DOHH2 (cell line): ENCODE measurements at regions not wholly inside any gene's neighbourhood (a gene's known extent, or its start where the extent isn't known, plus 50 kb on each side); places are given as distances from the start of the nearest gene placed in this dataset.

Experiments
- H3F3A ChIP-seq: fragments of 200-600 bp; sonication (generic), shearing (Covaris generic); 2 replicates; pipeline ENCODE4 v1.6.0; 2016; ENCODE audit warnings: antibody characterized with exemption, mild to moderate bottlenecking; ENCODE audit not compliant: control insufficient read depth, insufficient read depth
- H3K27ac ChIP-seq: fragments of 200-600 bp; sonication (generic); 2 replicates; pipeline ENCODE4 v1.5.1; 2014; ENCODE audit warnings: low read depth, mild to moderate bottlenecking, low read length, moderate library complexity
- H3K27me3 ChIP-seq: fragments of 200-600 bp; sonication (generic); 2 replicates; pipeline ENCODE4 v1.6.1; 2014; ENCODE audit warnings: mild to moderate bottlenecking, low read length, mixed read lengths; ENCODE audit not compliant: control insufficient read depth
- H3K36me3 ChIP-seq: fragments of 200-600 bp; sonication (generic); 2 replicates; pipeline ENCODE4 v1.6.1; 2014; ENCODE audit warnings: mild to moderate bottlenecking, low read length, moderate library complexity, mixed read lengths; ENCODE audit not compliant: control insufficient read depth
- H3K4me1 ChIP-seq: fragments of 200-600 bp; sonication (generic); 2 replicates; pipeline ENCODE4 v1.6.1; 2014; ENCODE audit warnings: mild to moderate bottlenecking, low read length, mixed read lengths; ENCODE audit not compliant: control insufficient read depth
- H3K4me2 ChIP-seq: fragments of 200-600 bp; sonication (generic); 2 replicates; pipeline ENCODE4 v1.6.0; 2014; ENCODE audit warnings: mild to moderate bottlenecking, low read length, moderate library complexity
- H3K4me3 ChIP-seq: fragments of 200-600 bp; sonication (generic); 2 replicates; pipeline ENCODE4 v1.5.1; 2014; ENCODE audit warnings: mild to moderate bottlenecking, low read length, mixed read lengths
- H3K79me2 ChIP-seq: fragments of 200-600 bp; sonication (generic); 2 replicates; pipeline ENCODE4 v1.6.1; 2014; ENCODE audit warnings: mild to moderate bottlenecking, low read length, mixed read lengths; ENCODE audit not compliant: control insufficient read depth
- H3K9me2 ChIP-seq: fragments of 200-600 bp; sonication (generic); replicated peaks from 2 replicates; pipeline ENCODE4 v1.6.1; 2014; ENCODE audit warnings: mild to moderate bottlenecking, low read length, mixed read lengths; ENCODE audit not compliant: control insufficient read depth
- H3K9me3 ChIP-seq: fragments of 200-600 bp; sonication (generic); 2 replicates; pipeline ENCODE4 v1.6.1; 2014; ENCODE audit warnings: antibody characterized with exemption, low read length, mixed read lengths; ENCODE audit not compliant: control insufficient read depth, insufficient read depth
- H4K20me1 ChIP-seq: fragments of 200-600 bp; sonication (generic); 2 replicates; pipeline ENCODE4 v1.6.0; 2014; ENCODE audit warnings: low read depth, mild to moderate bottlenecking, antibody characterized with exemption, low read length, moderate library complexity; ENCODE audit not compliant: control insufficient read depth, insufficient read depth
- CTCF ChIP-seq: fragments of 200-600 bp; sonication (generic); IDR thresholded peaks from one replicate; pipeline ENCODE4 v1.5.1; 2014; ENCODE audit warnings: antibody characterized with exemption, mild to moderate bottlenecking, low read depth, low read length; ENCODE audit not compliant: poor library complexity, severe bottlenecking
- EZH2phosphoT487 ChIP-seq: fragments of 200-600 bp; sonication (generic); IDR thresholded peaks from 2 replicates; pipeline ENCODE4 v1.6.1; 2017; ENCODE audit warnings: borderline replicate concordance, mild to moderate bottlenecking, antibody characterized with exemption, low read length, moderate library complexity, mixed read lengths

- Histone ChIP-seq H3K9me2 (no peaks in the 10 kb centered on the region), H3F3A (no peaks in the 10 kb centered on the region), H4K20me1 (no peaks in the 10 kb centered on the region), H3K27me3 (no peaks in the 10 kb centered on the region), H3K4me3 (no peak overlapping the region), H3K4me2 (no peak overlapping the region), H3K79me2 (no peaks in the 10 kb centered on the region), H3K27ac (no peak overlapping the region), H3K36me3 (no peaks in the 10 kb centered on the region), H3K9me3 (no peaks in the 10 kb centered on the region), H3K4me1 (no peaks in the 10 kb centered on the region)
- TF ChIP-seq EZH2phosphoT487 (no peak), CTCF (no peak)
Measured at GRCh38 chr1:99457381-99458165, 188.3 kb upstream of the PALMD start.

- Histone ChIP-seq H3K27ac (no peak overlapping the region), H3K4me1 (no peaks in the 10 kb centered on the region), H3K27me3 (no peaks in the 10 kb centered on the region), H3K79me2 (no peaks in the 10 kb centered on the region), H3F3A (no peaks in the 10 kb centered on the region), H4K20me1 (no peaks in the 10 kb centered on the region), H3K9me3 (no peaks in the 10 kb centered on the region), H3K4me2 (no peak overlapping the region), H3K4me3 (no peak overlapping the region), H3K36me3 (no peaks in the 10 kb centered on the region), H3K9me2 (no peaks in the 10 kb centered on the region)
- TF ChIP-seq CTCF (no peak), EZH2phosphoT487 (no peak)
Measured at GRCh38 chr1:99461499-99461898, 184.4 kb upstream of the PALMD start.

GRCh38 chr1:99464738-99465137 is 181.2 kb upstream of the PALMD start:
- Histone ChIP-seq H3K4me1 (no peaks in the 10 kb centered on the region), H4K20me1 (no peaks in the 10 kb centered on the region), H3K79me2 (no peaks in the 10 kb centered on the region)

More at GRCh38 chr1:99464738-99465137, 181.2 kb upstream of the PALMD start:
- H3K36me3 ChIP-seq = no peaks in the 10 kb centered on the region
- H3K27ac ChIP-seq = no peak overlapping the region
- no peaks in the 10 kb centered on the region for H3K9me3 ChIP-seq
- H3K27me3 ChIP-seq = no peaks in the 10 kb centered on the region
- TF ChIP-seq EZH2phosphoT487 (no peak), CTCF (no peak)
- no peak overlapping the region for H3K4me2 ChIP-seq
- no peak overlapping the region for H3K4me3 ChIP-seq
- no peaks in the 10 kb centered on the region for H3K9me2 ChIP-seq
- H3F3A ChIP-seq = no peaks in the 10 kb centered on the region
